ENCODE measurements at regions not wholly inside any gene's neighbourhood (a gene's known extent, or its start where the extent isn't known, plus 50 kb on each side); places are given as distances from the start of the nearest gene placed in this dataset.
A peak's percentile ranks its signal among the peaks of the same experiment; 100 is the strongest.

DNA sequence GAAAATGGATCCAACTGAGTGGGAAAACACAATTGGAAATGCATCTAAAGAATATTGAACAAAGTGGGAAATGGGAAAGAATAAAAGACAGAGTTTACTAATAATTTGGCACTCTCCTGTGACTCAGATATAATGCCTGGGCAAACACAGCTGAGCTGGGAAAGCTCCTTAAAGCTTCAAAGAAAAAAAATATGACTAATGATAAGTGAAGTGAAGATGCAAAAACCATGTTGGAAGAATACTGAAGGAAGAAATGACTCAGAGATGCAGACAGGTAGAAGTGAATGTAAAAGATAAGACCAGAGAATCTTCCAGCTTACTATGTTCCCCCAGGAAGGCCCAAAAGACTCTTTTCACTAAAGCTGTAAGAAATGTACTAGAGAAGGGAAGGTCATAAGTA is 62.4 kb upstream of the FOXG1 start:
- Histone ChIP-seq H3K4me3 (ENCODE audit: severe bottlenecking) (no peak overlapping the region), H3K4me1 (ENCODE audit: insufficient read depth, poor library complexity, severe bottlenecking) (peaks cover 13% of the 10 kb centered on the region), H3K27me3 (ENCODE audit: insufficient read depth, poor library complexity, severe bottlenecking) (no peaks in the 10 kb centered on the region), H3K36me3 (ENCODE audit: low read depth) (no peaks in the 10 kb centered on the region), H3K27ac (ENCODE audit: poor library complexity, severe bottlenecking) (no peak overlapping the region), H3K9me3 (ENCODE audit: severe bottlenecking) (no peaks in the 10 kb centered on the region)
- TF ChIP-seq, protein P1, sequence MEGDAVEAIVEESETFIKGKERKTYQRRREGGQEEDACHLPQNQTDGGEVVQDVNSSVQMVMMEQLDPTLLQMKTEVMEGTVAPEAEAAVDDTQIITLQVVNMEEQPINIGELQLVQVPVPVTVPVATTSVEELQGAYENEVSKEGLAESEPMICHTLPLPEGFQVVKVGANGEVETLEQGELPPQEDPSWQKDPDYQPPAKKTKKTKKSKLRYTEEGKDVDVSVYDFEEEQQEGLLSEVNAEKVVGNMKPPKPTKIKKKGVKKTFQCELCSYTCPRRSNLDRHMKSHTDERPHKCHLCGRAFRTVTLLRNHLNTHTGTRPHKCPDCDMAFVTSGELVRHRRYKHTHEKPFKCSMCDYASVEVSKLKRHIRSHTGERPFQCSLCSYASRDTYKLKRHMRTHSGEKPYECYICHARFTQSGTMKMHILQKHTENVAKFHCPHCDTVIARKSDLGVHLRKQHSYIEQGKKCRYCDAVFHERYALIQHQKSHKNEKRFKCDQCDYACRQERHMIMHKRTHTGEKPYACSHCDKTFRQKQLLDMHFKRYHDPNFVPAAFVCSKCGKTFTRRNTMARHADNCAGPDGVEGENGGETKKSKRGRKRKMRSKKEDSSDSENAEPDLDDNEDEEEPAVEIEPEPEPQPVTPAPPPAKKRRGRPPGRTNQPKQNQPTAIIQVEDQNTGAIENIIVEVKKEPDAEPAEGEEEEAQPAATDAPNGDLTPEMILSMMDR (IDR thresholded peaks at IDR 0.05; ENCODE audit: poor library complexity, severe bottlenecking) = no peak
- DNase-seq (ENCODE audit: low spot score) = no peak
- ATAC-seq (ENCODE audit: low read depth) = peak; percentile 79

DNA sequence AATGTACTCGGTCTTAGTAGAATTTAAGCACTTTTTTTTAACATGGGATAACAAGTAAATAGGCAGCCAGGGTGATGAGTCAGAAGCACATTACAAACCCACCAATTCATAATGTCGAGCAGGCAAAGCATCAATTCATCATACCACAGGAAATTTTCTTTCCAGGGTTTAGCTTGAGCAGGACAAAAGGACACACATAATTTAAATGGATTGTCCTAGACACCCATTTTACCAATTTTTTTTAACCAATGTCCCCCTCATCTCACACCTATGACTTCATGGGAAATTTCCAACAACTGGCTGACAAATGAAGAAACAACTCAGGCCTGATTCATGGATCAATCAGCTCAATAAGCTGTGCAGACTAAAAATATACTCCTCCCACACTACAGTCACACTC is 58.8 kb upstream of the FOXG1 start:
- Histone ChIP-seq H3K4me1 (ENCODE audit: insufficient read depth, poor library complexity, severe bottlenecking) (peaks cover 13% of the 10 kb centered on the region), H3K27ac (ENCODE audit: poor library complexity, severe bottlenecking) (peak overlapping the region; percentile 30), H3K9me3 (ENCODE audit: severe bottlenecking) (no peaks in the 10 kb centered on the region), H3K4me3 (ENCODE audit: severe bottlenecking) (no peak overlapping the region), H3K36me3 (ENCODE audit: low read depth) (no peaks in the 10 kb centered on the region), H3K27me3 (ENCODE audit: insufficient read depth, poor library complexity, severe bottlenecking) (no peaks in the 10 kb centered on the region)
- DNase-seq (ENCODE audit: low spot score) (no peak), ATAC-seq (ENCODE audit: low read depth) (peak; percentile 80)
- TF ChIP-seq, protein P1 (IDR thresholded peaks at IDR 0.05; ENCODE audit: poor library complexity, severe bottlenecking) = no peak

DNA sequence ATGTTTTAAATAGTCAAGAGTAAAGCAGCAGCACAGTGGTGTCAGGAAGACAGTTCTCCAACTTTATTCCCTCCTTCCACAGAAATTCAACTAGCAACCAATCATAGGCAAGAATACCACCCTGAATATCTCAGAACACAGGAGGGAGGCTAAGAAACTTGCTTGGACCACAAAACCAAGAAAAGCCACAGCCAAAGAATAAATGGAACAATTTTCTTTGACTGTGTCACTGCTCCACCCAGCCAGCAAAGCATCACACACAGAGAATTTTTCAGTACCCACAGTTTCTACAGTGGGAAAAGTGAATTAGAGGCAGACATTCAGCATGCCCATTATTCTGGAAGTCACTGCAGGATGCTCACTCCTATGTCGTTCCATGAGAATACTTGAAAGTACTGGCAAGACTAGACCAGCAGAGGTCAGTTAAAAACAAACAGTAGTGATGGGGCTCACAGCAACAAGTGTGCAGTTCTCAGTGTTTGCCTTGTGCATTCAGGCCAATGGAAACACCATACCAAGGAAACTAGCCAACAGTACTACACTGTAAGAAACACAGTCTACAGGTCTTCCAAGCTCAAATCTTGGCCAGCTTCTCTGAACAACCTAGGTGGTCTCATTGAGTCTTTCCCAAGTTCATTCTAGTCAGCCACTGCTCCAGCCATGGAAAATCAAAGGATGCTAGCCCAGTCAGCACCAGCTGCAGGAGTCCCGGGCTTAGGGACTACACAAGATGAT is 56.8 kb upstream of the FOXG1 start:
- no peak for ATAC-seq (ENCODE audit: low read depth)
- Histone ChIP-seq H3K4me3 (ENCODE audit: severe bottlenecking) (no peak overlapping the region), H3K36me3 (ENCODE audit: low read depth) (no peaks in the 10 kb centered on the region), H3K27ac (ENCODE audit: poor library complexity, severe bottlenecking) (no peak overlapping the region), H3K4me1 (ENCODE audit: insufficient read depth, poor library complexity, severe bottlenecking) (peaks cover 11% of the 10 kb centered on the region), H3K9me3 (ENCODE audit: severe bottlenecking) (no peaks in the 10 kb centered on the region), H3K27me3 (ENCODE audit: insufficient read depth, poor library complexity, severe bottlenecking) (no peaks in the 10 kb centered on the region)
- no peak for DNase-seq (ENCODE audit: low spot score)
- TF ChIP-seq, protein P1 (IDR thresholded peaks at IDR 0.05; ENCODE audit: poor library complexity, severe bottlenecking) = no peak
